ENCODE measurements at regions not wholly inside any gene's neighbourhood (a gene's known extent, or its start where the extent isn't known, plus 50 kb on each side); places are given as distances from the start of the nearest gene placed in this dataset.

DNA sequence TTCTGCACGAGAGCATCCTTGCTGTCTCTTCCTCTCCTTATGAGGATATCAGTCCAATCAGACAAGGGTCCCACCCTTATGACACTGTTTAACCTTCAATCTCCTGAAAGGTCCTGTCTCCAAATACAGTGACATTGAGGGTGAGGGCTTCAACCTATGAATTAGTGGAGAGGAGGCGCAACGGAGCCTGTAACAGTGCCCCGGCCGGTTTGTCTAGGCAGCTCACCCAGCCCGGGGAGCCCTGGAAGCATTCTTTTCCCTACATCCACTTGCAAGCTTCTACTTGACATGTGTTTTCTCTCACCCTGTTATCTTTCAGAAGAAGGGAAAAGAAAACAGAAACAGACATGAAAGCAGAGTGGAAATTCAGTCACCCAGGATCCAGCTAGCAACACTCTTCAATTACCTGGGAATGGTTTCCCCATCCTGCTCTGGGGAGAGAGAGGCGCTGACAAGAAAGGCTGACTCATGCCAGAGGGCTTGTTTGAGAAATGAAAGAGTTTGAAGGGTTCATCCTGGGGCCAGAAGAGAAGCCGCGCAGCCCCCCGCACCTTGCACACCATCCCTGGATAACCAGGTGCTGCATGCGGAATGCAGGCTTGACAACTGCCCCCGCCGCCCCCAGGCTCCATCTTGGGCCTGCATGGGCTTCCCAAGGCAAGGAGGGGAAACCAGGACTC is 394.9 kb downstream of the NPHP4 start:
- TF ChIP-seq TAF1 (IDR thresholded peaks at IDR 0.05; ENCODE audit: borderline replicate concordance, insufficient read depth, low read length) (no peak), SIN3A (IDR thresholded peaks at IDR 0.05; ENCODE audit: borderline replicate concordance, insufficient read depth, low read length) (no peak), POLR2AphosphoS5 (IDR thresholded peaks at IDR 0.05; ENCODE audit: low read depth, low read length) (no peak), FOXP2 (optimal IDR thresholded peaks at IDR 0.05; ENCODE audit: borderline replicate concordance, extremely low read depth, extremely low read length, insufficient read depth) (no peak)
- TF ChIP-seq, protein P1, sequence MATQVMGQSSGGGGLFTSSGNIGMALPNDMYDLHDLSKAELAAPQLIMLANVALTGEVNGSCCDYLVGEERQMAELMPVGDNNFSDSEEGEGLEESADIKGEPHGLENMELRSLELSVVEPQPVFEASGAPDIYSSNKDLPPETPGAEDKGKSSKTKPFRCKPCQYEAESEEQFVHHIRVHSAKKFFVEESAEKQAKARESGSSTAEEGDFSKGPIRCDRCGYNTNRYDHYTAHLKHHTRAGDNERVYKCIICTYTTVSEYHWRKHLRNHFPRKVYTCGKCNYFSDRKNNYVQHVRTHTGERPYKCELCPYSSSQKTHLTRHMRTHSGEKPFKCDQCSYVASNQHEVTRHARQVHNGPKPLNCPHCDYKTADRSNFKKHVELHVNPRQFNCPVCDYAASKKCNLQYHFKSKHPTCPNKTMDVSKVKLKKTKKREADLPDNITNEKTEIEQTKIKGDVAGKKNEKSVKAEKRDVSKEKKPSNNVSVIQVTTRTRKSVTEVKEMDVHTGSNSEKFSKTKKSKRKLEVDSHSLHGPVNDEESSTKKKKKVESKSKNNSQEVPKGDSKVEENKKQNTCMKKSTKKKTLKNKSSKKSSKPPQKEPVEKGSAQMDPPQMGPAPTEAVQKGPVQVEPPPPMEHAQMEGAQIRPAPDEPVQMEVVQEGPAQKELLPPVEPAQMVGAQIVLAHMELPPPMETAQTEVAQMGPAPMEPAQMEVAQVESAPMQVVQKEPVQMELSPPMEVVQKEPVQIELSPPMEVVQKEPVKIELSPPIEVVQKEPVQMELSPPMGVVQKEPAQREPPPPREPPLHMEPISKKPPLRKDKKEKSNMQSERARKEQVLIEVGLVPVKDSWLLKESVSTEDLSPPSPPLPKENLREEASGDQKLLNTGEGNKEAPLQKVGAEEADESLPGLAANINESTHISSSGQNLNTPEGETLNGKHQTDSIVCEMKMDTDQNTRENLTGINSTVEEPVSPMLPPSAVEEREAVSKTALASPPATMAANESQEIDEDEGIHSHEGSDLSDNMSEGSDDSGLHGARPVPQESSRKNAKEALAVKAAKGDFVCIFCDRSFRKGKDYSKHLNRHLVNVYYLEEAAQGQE (IDR thresholded peaks at IDR 0.05; ENCODE audit: insufficient read depth in 1 of 2, low read depth in 2 of 2, low read length in 2 of 2): no peak

DNA sequence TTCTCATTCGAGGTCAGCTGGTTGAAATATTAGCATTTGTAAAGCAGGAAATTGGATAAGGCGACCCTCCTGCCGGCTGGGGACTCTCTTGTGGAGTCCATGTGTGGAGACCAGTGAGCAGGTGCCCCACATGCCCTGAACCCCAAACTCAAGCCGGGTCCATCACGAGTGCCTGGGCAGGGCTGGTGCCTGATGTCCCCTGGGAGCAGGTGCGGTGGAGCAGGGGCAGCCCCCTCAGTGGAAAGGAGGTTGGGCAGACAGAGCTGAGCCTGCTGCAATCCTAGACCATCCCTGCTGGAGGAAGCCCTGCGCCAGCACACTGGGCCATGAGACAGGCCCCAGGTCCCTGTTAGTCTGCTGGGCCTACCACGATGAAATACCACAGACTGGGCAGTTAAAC is 395.6 kb downstream of the NPHP4 start:
- TF ChIP-seq SIN3A (IDR thresholded peaks at IDR 0.05; ENCODE audit: borderline replicate concordance, insufficient read depth, low read length) (no peak), POLR2AphosphoS5 (IDR thresholded peaks at IDR 0.05; ENCODE audit: low read depth, low read length) (no peak), TAF1 (IDR thresholded peaks at IDR 0.05; ENCODE audit: borderline replicate concordance, insufficient read depth, low read length) (no peak), FOXP2 (optimal IDR thresholded peaks at IDR 0.05; ENCODE audit: borderline replicate concordance, extremely low read depth, extremely low read length, insufficient read depth) (no peak)
- TF ChIP-seq, protein P1 (IDR thresholded peaks at IDR 0.05; ENCODE audit: insufficient read depth in 1 of 2, low read depth in 2 of 2, low read length in 2 of 2): no peak

DNA sequence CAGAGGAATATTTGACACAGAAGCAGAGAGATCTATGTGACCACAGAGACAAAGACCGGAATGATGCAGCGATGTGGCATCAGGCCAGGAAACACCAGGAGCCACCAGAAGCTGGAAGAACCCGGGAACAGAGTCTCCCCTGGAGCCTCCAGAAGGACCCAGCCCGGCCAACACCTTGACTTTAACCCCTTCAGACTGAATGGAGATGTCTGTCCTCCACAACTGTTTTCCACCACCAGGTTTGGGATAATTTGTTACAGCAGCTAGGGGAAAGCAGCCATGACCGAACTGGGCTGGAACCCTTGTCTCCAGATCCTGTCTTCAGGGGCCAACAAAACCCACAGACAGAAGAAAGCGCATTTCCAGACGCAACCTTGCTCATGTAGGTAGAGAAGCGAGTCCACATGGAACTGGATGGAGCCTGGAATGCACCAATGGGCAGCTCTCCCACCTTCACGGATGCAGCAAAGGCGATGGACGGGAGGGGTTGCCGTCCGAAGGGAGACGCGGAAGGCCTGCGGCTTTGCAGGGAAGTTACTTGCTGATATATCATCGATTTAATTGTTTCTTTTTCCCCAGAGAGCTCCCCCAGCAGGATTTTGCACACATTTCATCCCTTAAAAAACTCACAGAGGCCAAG is 396.6 kb downstream of the NPHP4 start:
- TF ChIP-seq SIN3A (IDR thresholded peaks at IDR 0.05; ENCODE audit: borderline replicate concordance, insufficient read depth, low read length): no peak
- no peak for TF ChIP-seq FOXP2 (optimal IDR thresholded peaks at IDR 0.05; ENCODE audit: borderline replicate concordance, extremely low read depth, extremely low read length, insufficient read depth)
- TF ChIP-seq POLR2AphosphoS5 (IDR thresholded peaks at IDR 0.05; ENCODE audit: low read depth, low read length): no peak

DNA sequence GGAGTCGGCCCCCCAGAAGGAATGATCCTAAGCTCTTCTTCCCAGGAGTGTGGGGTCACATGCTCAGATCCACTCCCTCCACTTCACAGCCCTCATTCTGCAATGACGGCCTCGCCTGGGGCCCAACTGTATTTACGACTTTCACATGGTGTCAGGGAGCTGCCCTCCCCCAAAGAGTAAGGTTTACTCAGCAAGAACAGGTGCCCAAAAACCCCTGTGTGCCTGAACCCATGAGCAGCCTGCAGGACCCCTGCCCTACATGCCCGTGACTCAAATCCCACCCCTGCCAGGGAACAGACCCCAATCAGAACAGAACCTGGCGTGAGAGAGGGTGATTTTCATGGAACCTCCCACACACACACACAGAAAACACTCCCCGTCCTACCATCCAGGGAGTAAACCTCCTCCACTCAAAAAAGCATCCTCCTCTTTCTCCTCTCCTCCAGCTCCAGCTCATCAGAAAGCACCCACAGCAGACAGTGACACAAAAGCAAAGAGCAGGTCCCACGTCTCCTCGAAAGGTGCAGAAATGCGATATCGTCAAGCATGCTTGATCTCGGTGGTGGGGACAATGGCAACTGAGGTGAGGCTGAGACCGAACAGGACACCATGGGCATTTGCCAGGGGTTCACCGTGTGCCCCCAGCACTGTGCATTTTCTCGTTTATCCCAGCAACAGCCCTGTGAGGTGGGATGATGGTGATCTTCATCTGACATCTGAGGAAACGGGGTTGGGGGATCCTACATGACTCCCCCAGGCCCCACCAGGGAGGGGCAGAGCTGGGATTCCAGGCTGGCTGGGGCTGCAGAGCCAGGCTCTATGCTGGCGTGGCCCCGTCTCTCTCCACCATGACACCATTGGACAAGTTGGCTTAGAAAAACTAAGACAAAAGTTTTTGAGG is 397.9 kb downstream of the NPHP4 start:
- TF ChIP-seq TAF1 (IDR thresholded peaks at IDR 0.05; ENCODE audit: borderline replicate concordance, insufficient read depth, low read length) (no peak), FOXP2 (optimal IDR thresholded peaks at IDR 0.05; ENCODE audit: borderline replicate concordance, extremely low read depth, extremely low read length, insufficient read depth) (no peak), SIN3A (IDR thresholded peaks at IDR 0.05; ENCODE audit: borderline replicate concordance, insufficient read depth, low read length) (no peak)
- TF ChIP-seq, protein P1 (IDR thresholded peaks at IDR 0.05; ENCODE audit: insufficient read depth in 1 of 2, low read depth in 2 of 2, low read length in 2 of 2): no peak

DNA sequence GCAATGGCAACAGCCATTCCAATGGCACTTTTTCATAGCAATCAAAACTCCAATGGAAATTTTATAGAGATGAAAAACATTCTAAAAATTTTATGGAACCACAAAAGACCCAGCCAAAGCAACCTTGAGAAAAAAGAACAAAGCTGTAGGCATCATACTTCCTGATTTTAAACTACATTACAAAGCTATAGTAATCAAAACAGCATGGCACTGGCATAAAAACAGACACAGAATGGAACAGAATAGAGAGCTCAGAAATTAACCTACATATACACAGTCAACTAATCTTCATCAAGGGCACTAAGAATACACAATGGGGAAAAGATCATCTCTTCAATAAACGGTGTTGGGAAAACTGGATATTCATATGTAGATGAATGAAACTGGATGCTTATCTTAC is 401.5 kb downstream of the NPHP4 start:
- TF ChIP-seq TAF1 (IDR thresholded peaks at IDR 0.05; ENCODE audit: borderline replicate concordance, insufficient read depth, low read length) (no peak), SIN3A (IDR thresholded peaks at IDR 0.05; ENCODE audit: borderline replicate concordance, insufficient read depth, low read length) (no peak), FOXP2 (optimal IDR thresholded peaks at IDR 0.05; ENCODE audit: borderline replicate concordance, extremely low read depth, extremely low read length, insufficient read depth) (no peak), POLR2AphosphoS5 (IDR thresholded peaks at IDR 0.05; ENCODE audit: low read depth, low read length) (no peak)
- TF ChIP-seq, protein P1 (IDR thresholded peaks at IDR 0.05; ENCODE audit: insufficient read depth in 1 of 2, low read depth in 2 of 2, low read length in 2 of 2): no peak

Measured in PFSK-1 (cell line).